SK-N-SH (cell line): ENCODE measurements at regions not wholly inside any gene's neighbourhood (a gene's known extent, or its start where the extent isn't known, plus 50 kb on each side); places are given as distances from the start of the nearest gene placed in this dataset.
"Not testable (repeated sequence)": the region's sequence is repeated elsewhere in the genome, so short reads cannot be mapped to it uniquely, and the experiment has no call there.

Experiments used
- CTCF ChIA-PET: fragments of 300-600, 350-600 bp; formaldehyde crosslinking; extraction: SDS; loops from one replicate; lab custom pipeline; 2021; lab: Yijun Ruan, JAX
- POLR2A ChIA-PET: fragments of 350-600 bp; sonication (Branson Sonifier 250); formaldehyde crosslinking; extraction: SDS; loops from one replicate; lab custom pipeline; 2020; ENCODE audit warnings: antibody characterized with exemption, inconsistent platforms; lab: Yijun Ruan, JAX
- DNase-seq: peaks from one replicate; pipeline ENCODE4 v3.0.0; 2012
- H2AFZ ChIP-seq: fragments of 200-600 bp; sonication (generic); 2 replicates; pipeline ENCODE4 v1.8.1; 2016; ENCODE audit warnings: antibody characterized with exemption, mild to moderate bottlenecking, low read depth
- H3F3A ChIP-seq: fragments of 200-600 bp; sonication (generic); replicated peaks from 2 replicates; pipeline ENCODE3; 2016; ENCODE audit warnings: antibody characterized with exemption, mild to moderate bottlenecking; ENCODE audit not compliant: insufficient read depth
- H3K27ac ChIP-seq, 2 experiments: fragments of 200-500 bp in 1 of 2; fragments of 200-600 bp in 1 of 2; sonication (Bioruptor generic) in 1 of 2; sonication (generic), shearing (Covaris generic) in 1 of 2; 2 replicates each; pipeline versions ENCODE4 v1.5.1 to v1.6.1; 2014 to 2016; ENCODE audit warnings: low read depth in 2 of 2, inconsistent platforms in 1 of 2, low read length in 1 of 2, mild to moderate bottlenecking in 1 of 2, mixed read lengths in 1 of 2
- H3K27me3 ChIP-seq: fragments of 200-600 bp; sonication (generic), shearing (Covaris generic); 2 replicates; pipeline ENCODE4 v1.6.1; 2016; ENCODE audit warnings: mixed run types; ENCODE audit not compliant: insufficient read depth
- H3K36me3 ChIP-seq, 2 experiments: fragments of 200-500 bp in 1 of 2; fragments of 200-600 bp in 1 of 2; sonication (Bioruptor generic) in 1 of 2; sonication (generic) in 1 of 2; replicated peaks in 1 of 2; 2 replicates each; pipeline versions ENCODE3 to v1.5.1; 2014 to 2016; ENCODE audit warnings: low read length in 1 of 2, mild to moderate bottlenecking in 1 of 2; ENCODE audit not compliant: insufficient read depth in 2 of 2, control insufficient read depth in 1 of 2
- H3K4me1 ChIP-seq, 2 experiments: fragments of 200-500 bp in 1 of 2; fragments of 200-600 bp in 1 of 2; sonication (Bioruptor generic) in 1 of 2; sonication (generic), shearing (Covaris generic) in 1 of 2; 2 replicates each; pipeline versions ENCODE4 v1.5.1 to v1.6.1; 2014 to 2016; ENCODE audit warnings: low read depth in 1 of 2, low read length in 1 of 2, mixed run types in 1 of 2; ENCODE audit not compliant: insufficient read depth in 2 of 2, control insufficient read depth in 1 of 2
- H3K4me2 ChIP-seq: fragments of 200-600 bp; sonication (generic), shearing (Covaris generic); 2 replicates; pipeline ENCODE4 v1.6.1; 2017; ENCODE audit warnings: mixed run types
- H3K4me3 ChIP-seq, 2 experiments: fragments of 200-500 bp in 1 of 2; fragments of 200-600 bp in 1 of 2; sonication (Bioruptor generic) in 1 of 2; sonication (generic), shearing (Covaris generic) in 1 of 2; 2 replicates each; pipeline versions ENCODE4 v1.5.1 to v1.8.1; 2014 to 2016; ENCODE audit warnings: low read depth in 2 of 2, inconsistent platforms in 1 of 2, low read length in 1 of 2, mild to moderate bottlenecking in 1 of 2, mixed read lengths in 1 of 2, moderate library complexity in 1 of 2
- H3K79me2 ChIP-seq: fragments of 200-600 bp; sonication (generic); 2 replicates; pipeline ENCODE4 v1.8.1; 2017; ENCODE audit warnings: mild to moderate bottlenecking; ENCODE audit not compliant: insufficient read depth
- H3K9ac ChIP-seq: fragments of 200-600 bp; sonication (generic); 2 replicates; pipeline ENCODE4 v1.6.1; 2017; ENCODE audit warnings: mixed run types
- H3K9me2 ChIP-seq: fragments of 200-600 bp; sonication (generic); 2 replicates; pipeline ENCODE4 v1.6.1; 2017; ENCODE audit warnings: mixed run types
- H3K9me3 ChIP-seq: fragments of 200-600 bp; sonication (generic); 2 replicates; pipeline ENCODE4 v1.6.1; 2017; ENCODE audit warnings: mixed run types, mild to moderate bottlenecking, moderate library complexity
- H4K20me1 ChIP-seq: fragments of 200-600 bp; sonication (generic); 2 replicates; pipeline ENCODE4 v1.6.1; 2017; ENCODE audit warnings: mild to moderate bottlenecking, mixed run types; ENCODE audit not compliant: insufficient read depth
- CHD2 ChIP-seq: fragments of 150-350 bp; IDR thresholded peaks from 2 replicates; pipeline ENCODE4 v1.6.1; 2018; ENCODE audit warnings: low read length; ENCODE audit not compliant: partially characterized antibody
- EP300 ChIP-seq, 2 experiments: IDR thresholded peaks; 2 replicates each; pipeline versions ENCODE4 v1.4.0 to v1.6.1; 2012; ENCODE audit warnings: borderline replicate concordance in 1 of 2, low read depth in 1 of 2, low read length in 1 of 2
- GATA2 ChIP-seq: sonication (generic); formaldehyde crosslinking; IDR thresholded peaks from 2 replicates; pipeline ENCODE4 v1.5.0; 2020; ENCODE audit warnings: mild to moderate bottlenecking, missing genetic modification reagents
- RAD21 ChIP-seq: IDR thresholded peaks from 2 replicates; pipeline ENCODE4 v1.6.1; 2012; ENCODE audit warnings: mild to moderate bottlenecking, low read length
- SMC3 ChIP-seq: IDR thresholded peaks from 2 replicates; pipeline ENCODE4 v1.6.1; 2012; ENCODE audit warnings: low read depth, low read length, improper control_type of control experiment
- WGBS: methylation state at CpG from one replicate; pipeline ENCODE4 v1.1.6; 2017; ENCODE audit warnings: low lambda C conversion rate; 5-methylcytosine and 5-hydroxymethylcytosine counted together
- TF ChIP-seq, protein P1 (sequence below): IDR thresholded peaks from 2 replicates; pipeline ENCODE4 v1.4.0; 2012; ENCODE audit warnings: low read depth, borderline replicate concordance
- TF ChIP-seq, protein P2 (sequence below): fragments of 200-600 bp; sonication (generic); IDR thresholded peaks from 2 replicates; pipeline ENCODE4 v1.6.1; 2017; ENCODE audit warnings: antibody characterized with exemption, mild to moderate bottlenecking, moderate library complexity
- TF ChIP-seq, protein P3 (sequence below): IDR thresholded peaks from 2 replicates; pipeline ENCODE4 v1.4.0; 2012; ENCODE audit warnings: low read depth, borderline replicate concordance
- TF ChIP-seq, protein P4 (sequence below): IDR thresholded peaks from 2 replicates; pipeline ENCODE4; 2012

DNA sequence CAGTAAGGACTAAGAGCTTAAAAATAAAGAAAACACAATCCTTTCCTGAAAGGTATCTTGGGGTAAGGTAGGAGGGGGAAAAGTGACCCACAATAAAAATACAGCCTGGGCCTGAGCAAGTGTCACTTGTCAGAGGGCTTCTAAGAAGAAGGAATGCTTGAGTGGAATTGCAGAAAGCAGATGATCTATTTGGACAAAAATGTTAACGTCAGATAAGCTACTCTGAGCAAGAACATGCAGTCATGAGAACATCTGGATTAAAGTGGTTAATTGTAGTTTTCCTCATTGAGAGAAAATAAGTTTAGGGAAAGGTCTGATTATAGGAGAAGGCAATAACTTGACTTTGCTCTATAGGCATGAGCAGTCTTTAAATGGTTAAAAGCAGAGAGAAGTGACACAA lies 581.9 kb downstream of the HTR1B start:
- no peaks in the 10 kb centered on the region for H4K20me1 ChIP-seq
- 17% methylated on average over 1 of the region's 1 CpG for WGBS
- no peak overlapping the region for H3K4me2 ChIP-seq
- no peak overlapping the region for H3K9ac ChIP-seq
- POLR2A ChIA-PET = no interaction called here
- no peaks in the 10 kb centered on the region for H3K36me3 ChIP-seq
- H3K9me2 ChIP-seq = no peaks in the 10 kb centered on the region
- no peak overlapping the region for H2AFZ ChIP-seq
- CTCF ChIA-PET = no interaction called here
- no peak overlapping the region for H3K27ac ChIP-seq
- no peaks in the 10 kb centered on the region for H3K27me3 ChIP-seq
- DNase-seq = no peak
- H3K9me3 ChIP-seq = no peaks in the 10 kb centered on the region
- no peak for TF ChIP-seq SMC3
- TF ChIP-seq, protein P1, sequence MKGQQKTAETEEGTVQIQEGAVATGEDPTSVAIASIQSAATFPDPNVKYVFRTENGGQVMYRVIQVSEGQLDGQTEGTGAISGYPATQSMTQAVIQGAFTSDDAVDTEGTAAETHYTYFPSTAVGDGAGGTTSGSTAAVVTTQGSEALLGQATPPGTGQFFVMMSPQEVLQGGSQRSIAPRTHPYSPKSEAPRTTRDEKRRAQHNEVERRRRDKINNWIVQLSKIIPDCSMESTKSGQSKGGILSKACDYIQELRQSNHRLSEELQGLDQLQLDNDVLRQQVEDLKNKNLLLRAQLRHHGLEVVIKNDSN = no peak
- H3K4me1 ChIP-seq = no peaks in the 10 kb centered on the region
- no peaks in the 10 kb centered on the region for H3K79me2 ChIP-seq
- H3K4me3 ChIP-seq = no peak overlapping the region
- H3F3A ChIP-seq = no peaks in the 10 kb centered on the region

DNA sequence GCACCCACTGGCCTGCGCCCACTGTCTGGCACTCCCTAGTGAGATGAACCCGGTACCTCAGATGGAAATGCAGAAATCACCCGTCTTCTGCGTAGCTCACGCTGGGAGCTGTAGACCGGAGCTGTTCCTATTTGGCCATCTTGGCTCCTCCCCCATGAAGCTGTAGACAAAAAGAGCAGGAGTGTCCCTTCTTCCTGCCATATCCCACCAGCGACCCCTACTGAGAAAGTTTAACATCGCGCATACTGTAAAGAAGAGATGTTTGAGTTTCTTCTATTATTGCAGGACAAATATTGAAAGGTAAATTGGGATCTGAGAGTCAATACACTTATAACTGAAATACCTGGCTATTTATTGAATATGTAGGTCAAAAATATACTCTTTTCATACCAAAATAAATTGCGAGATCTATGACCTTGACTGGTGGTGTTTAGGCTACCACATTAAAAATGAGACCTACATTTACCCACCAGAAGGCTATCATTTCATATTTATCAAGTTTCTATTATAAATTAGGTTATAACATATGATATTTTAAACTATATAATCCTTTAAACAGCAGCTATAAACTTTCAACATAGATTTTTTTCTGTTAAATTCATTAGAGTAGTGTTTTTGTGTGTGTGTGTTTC lies 586.3 kb downstream of the HTR1B start:
- TF ChIP-seq, protein P2, sequence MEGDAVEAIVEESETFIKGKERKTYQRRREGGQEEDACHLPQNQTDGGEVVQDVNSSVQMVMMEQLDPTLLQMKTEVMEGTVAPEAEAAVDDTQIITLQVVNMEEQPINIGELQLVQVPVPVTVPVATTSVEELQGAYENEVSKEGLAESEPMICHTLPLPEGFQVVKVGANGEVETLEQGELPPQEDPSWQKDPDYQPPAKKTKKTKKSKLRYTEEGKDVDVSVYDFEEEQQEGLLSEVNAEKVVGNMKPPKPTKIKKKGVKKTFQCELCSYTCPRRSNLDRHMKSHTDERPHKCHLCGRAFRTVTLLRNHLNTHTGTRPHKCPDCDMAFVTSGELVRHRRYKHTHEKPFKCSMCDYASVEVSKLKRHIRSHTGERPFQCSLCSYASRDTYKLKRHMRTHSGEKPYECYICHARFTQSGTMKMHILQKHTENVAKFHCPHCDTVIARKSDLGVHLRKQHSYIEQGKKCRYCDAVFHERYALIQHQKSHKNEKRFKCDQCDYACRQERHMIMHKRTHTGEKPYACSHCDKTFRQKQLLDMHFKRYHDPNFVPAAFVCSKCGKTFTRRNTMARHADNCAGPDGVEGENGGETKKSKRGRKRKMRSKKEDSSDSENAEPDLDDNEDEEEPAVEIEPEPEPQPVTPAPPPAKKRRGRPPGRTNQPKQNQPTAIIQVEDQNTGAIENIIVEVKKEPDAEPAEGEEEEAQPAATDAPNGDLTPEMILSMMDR = peak; percentile 76
- TF ChIP-seq RAD21 (peak; percentile 73), SMC3 (peak; percentile 47), CHD2 (no peak), GATA2 (no peak), EP300 (IDR thresholded peaks at IDR 0.05; ENCODE audit: borderline replicate concordance in 1 of 2, low read depth in 1 of 2, low read length in 1 of 2) (no peak)
- TF ChIP-seq, protein P3, sequence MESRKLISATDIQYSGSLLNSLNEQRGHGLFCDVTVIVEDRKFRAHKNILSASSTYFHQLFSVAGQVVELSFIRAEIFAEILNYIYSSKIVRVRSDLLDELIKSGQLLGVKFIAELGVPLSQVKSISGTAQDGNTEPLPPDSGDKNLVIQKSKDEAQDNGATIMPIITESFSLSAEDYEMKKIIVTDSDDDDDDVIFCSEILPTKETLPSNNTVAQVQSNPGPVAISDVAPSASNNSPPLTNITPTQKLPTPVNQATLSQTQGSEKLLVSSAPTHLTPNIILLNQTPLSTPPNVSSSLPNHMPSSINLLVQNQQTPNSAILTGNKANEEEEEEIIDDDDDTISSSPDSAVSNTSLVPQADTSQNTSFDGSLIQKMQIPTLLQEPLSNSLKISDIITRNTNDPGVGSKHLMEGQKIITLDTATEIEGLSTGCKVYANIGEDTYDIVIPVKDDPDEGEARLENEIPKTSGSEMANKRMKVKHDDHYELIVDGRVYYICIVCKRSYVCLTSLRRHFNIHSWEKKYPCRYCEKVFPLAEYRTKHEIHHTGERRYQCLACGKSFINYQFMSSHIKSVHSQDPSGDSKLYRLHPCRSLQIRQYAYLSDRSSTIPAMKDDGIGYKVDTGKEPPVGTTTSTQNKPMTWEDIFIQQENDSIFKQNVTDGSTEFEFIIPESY = no peak
- TF ChIP-seq, protein P4, sequence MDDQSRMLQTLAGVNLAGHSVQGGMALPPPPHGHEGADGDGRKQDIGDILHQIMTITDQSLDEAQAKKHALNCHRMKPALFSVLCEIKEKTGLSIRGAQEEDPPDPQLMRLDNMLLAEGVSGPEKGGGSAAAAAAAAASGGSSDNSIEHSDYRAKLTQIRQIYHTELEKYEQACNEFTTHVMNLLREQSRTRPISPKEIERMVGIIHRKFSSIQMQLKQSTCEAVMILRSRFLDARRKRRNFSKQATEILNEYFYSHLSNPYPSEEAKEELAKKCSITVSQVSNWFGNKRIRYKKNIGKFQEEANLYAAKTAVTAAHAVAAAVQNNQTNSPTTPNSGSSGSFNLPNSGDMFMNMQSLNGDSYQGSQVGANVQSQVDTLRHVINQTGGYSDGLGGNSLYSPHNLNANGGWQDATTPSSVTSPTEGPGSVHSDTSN = no peak
- peak; percentile 56 for DNase-seq
- H3K9me3 ChIP-seq = peaks cover 10% of the 10 kb centered on the region; the same call in 1 of the 2 replicates
- no peaks in the 10 kb centered on the region for H3F3A ChIP-seq
- no peaks in the 10 kb centered on the region for H3K27me3 ChIP-seq
- H3K36me3 ChIP-seq = no peaks in the 10 kb centered on the region
- ChIA-PET CTCF (interaction anchor here (0.5 to 1.9 kb wide), 12 partner anchors 8 to 983 kb away, joined by 3 to 14 read pairs (median 3); no protein-coding TSS in a partner anchor), POLR2A (no interaction called here)
- no peaks in the 10 kb centered on the region for H4K20me1 ChIP-seq
- H3K27ac ChIP-seq = no peak overlapping the region
- H3K4me1 ChIP-seq = no peaks in the 10 kb centered on the region
- H3K4me2 ChIP-seq = no peak overlapping the region
- 11% methylated on average over 6 of the region's 10 CpGs for WGBS
- H3K79me2 ChIP-seq = no peaks in the 10 kb centered on the region
- no peak overlapping the region for H3K9ac ChIP-seq
- H3K9me2 ChIP-seq = no peaks in the 10 kb centered on the region
- H3K4me3 ChIP-seq = peak overlapping the region; percentile 42 to 54
- H2AFZ ChIP-seq = peak overlapping the region; percentile 66; the same call in 1 of the 2 replicates

DNA sequence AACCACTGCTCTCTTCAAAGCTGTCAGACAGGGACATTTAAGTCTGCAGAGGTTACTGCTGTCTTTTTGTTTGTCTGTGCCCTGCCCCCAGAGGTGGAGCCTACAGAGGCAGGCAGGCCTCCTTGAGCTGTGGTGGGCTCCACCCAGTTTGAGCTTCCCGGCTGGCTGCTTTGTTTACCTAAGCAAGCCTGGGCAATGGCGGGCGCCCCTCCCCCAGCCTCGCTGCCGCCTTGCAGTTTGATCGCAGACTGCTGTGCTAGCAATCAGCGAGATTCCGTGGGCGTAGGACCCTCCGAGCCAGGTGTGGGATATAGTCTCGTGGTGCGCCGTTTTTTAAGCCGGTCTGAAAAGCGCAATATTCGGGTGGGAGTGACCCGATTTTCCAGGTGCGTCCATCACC lies 586.9 kb downstream of the HTR1B start:
- H3K36me3 ChIP-seq, H3K27me3 ChIP-seq, H4K20me1 ChIP-seq, H3K4me2 ChIP-seq, H3K79me2 ChIP-seq, H3K9ac ChIP-seq, H3F3A ChIP-seq, H3K4me1 ChIP-seq, H3K9me3 ChIP-seq, DNase-seq, H3K27ac ChIP-seq, POLR2A ChIA-PET, H3K9me2 ChIP-seq: not testable (repeated sequence)
- WGBS = no CpG with 5 or more reads among the region's 18 CpGs
- Histone ChIP-seq H3K4me3 (peak overlapping the region; percentile 42 to 54), H2AFZ (peak overlapping the region; percentile 66; the same call in 1 of the 2 replicates)
- CTCF ChIA-PET = interaction anchor here (0.5 to 1.9 kb wide), 10 partner anchors 8 to 982 kb away, joined by 3 to 14 read pairs (median 3); no protein-coding TSS in a partner anchor
